Urothelium cell line (cell line): ENCODE measurements at regions not wholly inside any gene's neighbourhood (a gene's known extent, or its start where the extent isn't known, plus 50 kb on each side); places are given as distances from the start of the nearest gene placed in this dataset.

Experiments
- DNase-seq: peaks from one replicate; pipeline ENCODE4 v3.0.0; 2011; ENCODE audit warnings: low spot score, mixed read lengths
- FAIRE-seq: peaks from 2 replicates; lab custom pipeline; 2011; peaks lifted over from hg19 to GRCh38; lab: Jason Lieb, UNC

DNA sequence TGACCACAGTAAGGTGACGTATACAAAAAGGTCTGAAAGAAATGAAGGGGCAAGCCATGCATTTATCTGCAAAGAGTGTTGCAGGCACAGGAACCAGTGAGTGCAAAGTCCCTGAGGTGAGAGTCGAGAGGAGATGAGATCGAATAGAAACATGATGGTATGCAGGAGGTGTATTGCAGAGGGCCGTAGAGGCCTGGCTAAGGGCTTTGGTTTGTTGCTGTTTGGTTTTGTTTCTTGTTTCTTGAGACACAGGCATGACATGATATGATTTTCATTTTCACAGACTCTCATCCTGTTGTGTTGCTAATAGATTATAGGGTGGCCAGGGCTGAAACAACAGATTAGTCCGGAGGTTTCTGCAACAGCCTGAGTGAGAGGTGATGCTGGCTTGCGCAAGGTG, 80.4 kb downstream of the HSPH1 start:
- DNase-seq (no peak), FAIRE-seq (no peak)

DNA sequence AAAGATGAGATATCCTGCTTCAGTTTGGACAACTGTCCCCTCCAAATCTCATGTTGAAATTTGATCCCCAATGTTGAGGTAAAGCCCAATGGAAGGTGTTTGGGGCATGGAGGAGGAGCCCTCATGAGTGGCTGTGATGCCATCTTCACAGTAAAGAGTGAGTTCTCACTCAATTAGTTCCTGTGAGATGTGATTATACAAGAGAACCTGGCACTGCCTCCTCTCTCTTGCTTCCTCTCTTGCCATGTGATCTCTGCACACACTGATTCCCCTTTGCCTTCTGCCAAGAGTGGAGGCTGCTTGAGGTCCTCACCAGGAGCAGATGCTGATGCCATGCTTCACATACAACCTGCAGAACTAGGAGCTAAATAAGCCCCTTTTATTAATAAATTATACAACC, 86.9 kb downstream of the HSPH1 start:
- DNase-seq = no peak

DNA sequence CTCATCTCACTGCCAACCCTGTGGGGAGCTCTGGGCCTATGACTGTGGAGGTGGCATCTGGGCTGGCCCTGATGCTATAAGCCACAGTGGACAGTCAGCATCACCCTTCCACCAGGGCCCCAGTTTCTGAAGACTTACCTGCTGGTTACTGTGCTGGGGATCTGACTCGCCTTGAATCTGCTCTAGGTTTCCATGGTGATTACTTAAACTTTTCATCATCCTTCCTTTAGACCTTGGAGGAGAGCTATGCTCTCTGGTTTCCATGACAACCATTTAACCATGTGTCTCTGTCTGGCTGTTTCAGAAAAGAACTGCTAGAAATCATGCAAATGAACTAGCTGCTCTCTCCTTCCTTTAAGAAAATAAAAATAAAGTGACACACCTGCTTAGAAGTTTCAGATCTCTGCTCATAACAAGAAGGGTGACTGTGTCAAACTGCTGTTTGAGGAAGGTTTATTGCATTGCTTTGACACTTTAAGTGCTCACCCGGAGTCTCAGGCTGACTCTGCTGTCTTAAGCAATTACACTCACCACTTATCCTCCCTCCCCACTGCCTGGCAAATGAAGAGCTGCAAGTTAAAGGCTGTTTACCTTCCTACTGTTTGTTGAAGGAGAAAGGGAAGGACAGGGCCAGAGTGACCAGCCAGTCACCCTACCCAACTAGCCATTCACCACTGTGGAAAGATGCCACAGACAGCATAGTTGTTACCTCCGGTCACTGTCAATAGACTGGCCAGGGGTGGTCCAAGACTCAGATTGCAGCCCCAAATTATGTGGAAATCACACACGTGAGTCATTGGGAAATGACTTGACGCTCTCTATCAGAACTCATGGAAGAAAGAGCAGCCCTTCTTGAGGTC, 87.6 kb downstream of the HSPH1 start:
- no peak for FAIRE-seq
- DNase-seq = no peak

More for the DNA sequence above, 86.9 kb downstream of the HSPH1 start:
- FAIRE-seq = no peak

DNA sequence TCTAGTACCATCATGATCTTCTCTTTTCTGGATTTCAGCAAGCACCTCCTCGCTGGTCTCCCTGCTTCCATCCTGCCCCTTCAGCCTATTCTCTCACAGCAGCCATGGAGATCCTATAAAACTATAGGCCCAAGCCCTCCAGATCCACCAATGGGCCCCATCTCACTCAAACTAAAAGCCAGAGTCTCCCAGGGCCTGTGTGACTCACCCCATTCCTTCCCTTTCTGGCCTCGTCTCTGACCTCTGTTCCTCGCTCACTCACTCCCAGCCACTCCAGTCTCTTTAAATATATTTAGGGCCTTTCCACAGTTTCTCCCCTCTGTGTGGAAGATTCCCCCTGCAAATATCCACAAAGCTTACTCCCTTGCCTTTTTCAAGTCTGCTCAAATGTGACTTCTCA, 89.7 kb downstream of the HSPH1 start:
- DNase-seq = no peak
- FAIRE-seq = no peak

DNA sequence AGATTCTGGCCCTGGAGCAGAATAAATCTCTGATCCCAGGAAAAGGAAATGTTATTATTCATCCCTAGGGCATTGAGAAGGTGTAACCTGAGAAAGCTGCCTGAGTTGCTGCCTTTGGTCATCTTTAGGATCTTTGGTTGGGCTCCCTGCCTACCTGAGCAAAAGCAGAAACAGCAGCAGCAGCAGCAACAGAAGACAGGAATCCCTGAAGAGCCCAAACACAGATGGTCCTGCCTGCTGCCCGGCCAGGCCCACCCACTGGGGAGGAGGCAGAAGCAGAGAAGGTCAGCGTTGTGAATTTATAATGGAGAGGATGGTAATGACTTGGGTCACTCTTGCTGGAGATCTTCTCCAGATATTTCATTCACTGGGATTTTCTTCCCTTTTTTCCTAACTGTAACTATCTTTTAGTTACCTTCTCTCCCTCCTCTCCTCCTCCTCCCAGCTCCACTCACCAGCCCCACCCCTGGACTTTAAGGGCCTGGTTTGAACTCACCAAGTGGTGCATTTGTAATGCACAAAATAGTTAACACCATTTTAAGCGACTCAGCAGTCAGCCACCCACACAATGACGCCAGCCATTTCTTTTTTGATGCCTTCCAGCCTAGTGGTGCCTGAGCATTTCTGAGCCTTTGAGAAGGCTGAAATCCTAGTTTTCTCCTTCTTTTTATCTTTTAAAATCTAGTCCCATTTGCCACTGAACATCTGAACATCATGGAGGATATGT, 91.7 kb downstream of the HSPH1 start:
- FAIRE-seq = no peak
- DNase-seq = no peak

DNA sequence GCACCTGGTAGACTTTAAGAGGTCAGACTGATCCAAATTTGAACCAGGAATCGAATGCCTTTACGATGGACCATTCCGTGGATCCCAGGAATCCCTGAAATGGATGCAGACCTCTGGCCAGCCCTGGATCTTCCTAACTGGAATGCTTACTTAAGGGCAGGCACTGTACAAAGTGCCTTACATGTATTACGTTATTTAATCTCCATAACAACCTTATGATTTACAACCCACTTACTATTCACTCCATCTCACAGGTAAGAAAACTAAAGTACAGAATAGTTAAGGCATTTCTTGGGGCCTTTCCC, 93.6 kb downstream of the HSPH1 start:
- DNase-seq (no peak), FAIRE-seq (no peak)

DNA sequence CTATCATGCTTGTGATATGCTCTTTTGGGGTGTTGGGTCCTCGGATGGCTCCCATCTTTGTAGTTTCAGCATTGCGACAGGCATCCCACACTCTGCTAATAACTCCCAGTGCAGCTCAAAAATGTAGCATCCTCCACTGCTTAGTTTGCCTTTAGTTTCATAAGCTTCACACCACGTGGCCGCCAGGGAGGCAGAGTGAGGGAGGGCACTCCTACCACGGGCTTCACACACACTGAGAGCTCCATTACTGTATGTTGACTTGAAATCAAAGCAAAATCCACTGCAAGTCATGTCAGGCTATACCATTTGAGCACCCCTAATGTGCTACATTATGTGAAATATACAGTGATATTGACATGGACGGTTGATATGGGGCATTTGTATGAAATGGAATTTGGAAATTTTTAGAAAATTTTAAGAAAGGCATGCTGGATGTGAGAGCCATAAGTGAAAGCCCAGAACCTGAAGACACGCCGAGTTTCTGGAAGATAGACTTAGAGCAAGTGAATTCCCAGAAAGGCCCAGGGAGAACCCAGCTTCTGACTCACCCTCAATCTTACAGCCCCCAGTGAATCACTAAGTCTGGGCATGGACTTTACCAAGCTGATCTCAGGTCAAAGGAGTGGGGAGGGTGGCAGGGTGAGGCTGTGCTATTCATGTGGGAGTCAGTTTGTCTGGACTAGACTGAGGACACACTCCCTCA, 94.1 kb downstream of the HSPH1 start:
- FAIRE-seq (no peak), DNase-seq (peak; percentile 56)

DNA sequence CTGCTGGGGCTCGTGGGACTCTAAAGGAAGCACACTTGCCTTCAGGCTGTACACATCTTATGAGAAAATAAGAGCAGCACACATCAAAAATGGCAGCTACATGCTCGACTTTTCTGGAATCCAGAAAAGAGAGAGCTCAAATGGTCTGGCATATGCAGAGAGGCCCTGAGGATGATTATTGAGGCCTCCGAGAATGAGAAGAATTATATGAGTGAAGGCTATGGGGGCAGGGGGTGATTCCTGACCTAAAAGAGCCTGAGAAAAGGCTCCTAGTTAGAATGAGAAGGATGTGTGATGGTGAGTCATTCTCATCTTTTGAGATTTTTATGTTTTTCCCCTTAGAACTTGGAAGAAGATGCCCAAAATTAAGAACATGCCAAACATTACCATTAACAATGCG, 97.1 kb downstream of the HSPH1 start:
- no peak for FAIRE-seq

DNA sequence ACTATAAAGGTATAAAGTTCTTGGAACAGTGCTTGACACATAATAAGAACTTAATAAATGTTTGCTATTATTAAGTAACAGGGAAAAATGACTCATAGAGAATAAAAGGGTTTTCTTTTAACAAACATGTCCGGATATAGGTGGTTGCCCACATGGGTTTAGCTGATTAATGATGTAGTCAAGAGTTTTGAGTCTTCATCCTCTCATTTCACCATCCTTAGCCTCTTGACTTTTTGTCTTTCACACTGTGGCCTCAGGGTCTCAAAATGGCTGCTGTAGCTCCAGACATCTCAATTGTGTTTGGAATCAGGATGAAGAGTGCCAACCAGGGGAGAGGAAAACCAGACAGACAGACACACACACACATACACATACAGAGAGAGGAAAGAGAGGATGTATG, 97.9 kb downstream of the HSPH1 start:
- DNase-seq = no peak
- FAIRE-seq = no peak

More for the DNA sequence above, 97.1 kb downstream of the HSPH1 start:
- DNase-seq = no peak

DNA sequence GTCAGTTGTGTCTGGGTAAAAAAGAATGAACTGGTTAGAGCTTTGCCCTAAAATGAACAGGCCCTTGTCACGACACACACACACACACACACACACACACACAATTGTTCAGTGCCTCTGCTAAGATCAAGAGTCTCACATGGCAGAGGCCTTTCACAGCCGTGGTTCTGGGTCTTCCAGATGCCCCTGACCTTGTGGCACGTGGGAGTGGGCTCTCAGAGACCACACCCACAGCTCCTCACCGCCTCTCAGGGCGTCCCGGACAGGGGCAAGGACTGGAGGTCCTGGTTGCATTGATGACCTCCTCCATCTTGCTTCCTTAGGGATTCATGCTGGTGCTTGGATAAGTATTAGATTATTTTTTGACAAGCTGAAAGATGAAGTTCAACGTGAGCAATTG, 101.0 kb downstream of the HSPH1 start:
- FAIRE-seq (no peak), DNase-seq (no peak)

DNA sequence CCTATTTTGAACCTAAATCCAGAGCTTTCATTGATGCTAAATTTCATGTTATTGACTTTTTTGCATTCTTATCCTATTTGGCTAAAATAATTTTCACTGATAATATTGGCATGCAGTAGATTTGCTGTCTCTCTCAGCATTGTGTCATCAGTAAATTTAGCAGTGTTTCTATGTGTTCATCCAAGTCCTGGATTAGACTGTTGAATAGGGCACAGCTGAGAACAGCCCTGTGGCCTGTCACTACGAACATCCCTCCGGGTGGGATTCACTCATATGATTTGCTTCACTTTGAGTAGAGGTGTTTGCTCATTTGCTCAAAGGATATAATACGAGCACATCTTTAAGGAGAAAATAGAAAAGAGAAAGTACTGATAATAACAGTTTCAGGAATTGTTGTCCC, 101.5 kb downstream of the HSPH1 start:
- DNase-seq = no peak
- FAIRE-seq = no peak

DNA sequence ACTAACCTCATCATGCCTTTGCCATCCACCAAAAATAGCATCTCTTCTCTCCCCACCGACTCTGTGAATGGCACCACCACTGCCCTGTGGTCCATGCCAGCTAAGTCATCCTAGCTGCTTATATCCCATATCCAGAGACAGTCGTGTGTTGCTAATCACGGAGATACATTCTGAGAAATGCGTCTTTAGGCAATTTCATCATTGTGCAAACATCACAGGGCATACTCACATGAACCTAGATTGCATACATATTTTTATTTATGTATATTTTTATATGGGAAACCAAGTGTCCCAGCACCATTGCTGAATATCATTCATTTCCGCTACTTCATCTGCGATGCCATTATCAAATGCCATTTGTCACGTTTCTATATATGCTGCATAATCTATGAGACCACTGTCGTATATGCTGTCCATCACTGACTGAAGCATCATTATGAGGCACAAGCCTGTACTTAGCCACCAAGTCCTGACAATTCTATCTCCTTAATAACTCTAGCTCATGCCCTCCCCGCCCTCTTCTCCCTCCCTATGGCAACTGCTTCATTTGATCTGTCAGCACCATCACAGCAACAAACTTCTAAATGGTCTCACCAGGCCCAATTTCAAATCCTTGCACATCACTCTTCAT, 104.2 kb downstream of the HSPH1 start:
- DNase-seq (no peak), FAIRE-seq (no peak)

DNA sequence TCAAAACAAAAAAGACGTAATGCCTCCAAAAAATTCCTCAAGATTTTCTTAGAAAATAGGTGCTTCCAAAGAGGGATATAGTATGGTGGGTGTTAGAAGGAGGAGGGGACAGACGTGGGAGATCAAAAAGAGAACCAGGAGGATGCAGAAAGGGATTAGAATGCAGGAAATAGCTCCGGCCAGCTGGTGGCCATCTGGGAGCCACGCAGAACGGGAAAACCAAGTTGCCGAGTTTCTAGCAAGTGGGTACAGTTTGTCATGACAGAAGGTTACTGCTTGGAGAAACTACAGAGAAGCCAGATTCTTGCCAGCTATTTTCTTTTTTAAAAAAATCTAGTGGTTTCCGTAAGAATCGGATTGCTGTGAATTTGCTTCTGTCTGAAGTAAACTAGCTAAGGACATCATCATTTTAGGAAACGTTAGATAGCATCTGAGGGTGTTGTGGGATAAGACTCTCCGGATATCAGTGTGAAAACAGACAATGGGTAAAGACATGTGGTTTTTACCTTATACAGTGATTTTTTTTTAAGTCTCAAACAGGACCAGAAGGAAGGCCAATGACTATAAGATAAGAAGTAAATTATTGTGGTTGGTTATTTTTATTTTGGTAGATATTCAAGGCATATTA, 104.9 kb downstream of the HSPH1 start:
- FAIRE-seq (no peak), DNase-seq (no peak)

DNA sequence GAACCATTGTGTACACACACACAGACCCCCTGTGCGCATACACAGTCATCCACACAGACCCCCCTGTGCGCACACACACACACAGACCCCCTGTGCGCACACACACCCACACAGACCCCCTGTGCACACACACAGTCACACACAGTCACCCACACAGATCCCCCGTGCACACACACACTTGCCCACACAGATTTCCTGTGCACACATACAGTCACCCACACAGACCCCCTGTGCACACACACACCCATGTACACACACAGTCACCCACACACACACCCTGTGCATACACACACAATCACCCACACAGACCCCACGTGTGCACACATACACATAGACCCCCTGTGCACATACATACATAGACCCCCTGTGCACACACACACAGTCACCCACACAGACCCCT, 106.1 kb downstream of the HSPH1 start:
- FAIRE-seq = peak; percentile 65
- DNase-seq = no peak

DNA sequence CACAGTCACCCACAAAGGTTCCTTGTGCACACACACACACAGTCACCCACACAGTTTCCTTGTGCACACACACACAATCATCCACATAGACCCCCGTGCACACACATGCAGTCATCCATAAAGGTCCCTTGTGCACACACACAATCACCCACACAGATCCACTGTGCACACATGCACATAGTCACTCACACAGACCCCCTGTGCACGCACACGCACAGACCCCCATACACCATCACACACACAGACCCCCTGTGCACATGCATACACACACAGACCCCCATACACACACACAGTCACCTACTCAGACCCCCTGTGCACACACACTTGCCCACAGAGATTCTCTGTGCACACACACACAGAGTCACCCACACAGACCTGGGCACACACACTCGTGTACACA, 107.1 kb downstream of the HSPH1 start:
- no peak for FAIRE-seq

DNA sequence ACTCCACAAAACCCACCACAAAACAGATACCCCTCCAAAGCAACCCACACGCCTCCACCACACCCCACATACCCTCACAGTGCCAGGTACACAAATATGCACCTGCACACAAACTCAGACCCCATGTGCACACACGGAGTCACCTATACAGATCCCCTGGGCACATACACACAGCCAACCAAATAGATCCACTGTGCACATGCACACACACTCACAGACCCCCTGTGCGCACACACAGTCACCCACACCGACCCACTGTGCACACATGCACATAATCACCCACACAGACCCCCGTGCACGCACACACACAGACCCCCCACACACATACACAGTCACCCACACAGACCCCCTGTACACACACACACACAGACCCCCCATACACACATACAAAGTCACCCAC, 107.8 kb downstream of the HSPH1 start:
- no peak for FAIRE-seq

More for the DNA sequence above, 107.1 kb downstream of the HSPH1 start:
- no peak for DNase-seq

DNA sequence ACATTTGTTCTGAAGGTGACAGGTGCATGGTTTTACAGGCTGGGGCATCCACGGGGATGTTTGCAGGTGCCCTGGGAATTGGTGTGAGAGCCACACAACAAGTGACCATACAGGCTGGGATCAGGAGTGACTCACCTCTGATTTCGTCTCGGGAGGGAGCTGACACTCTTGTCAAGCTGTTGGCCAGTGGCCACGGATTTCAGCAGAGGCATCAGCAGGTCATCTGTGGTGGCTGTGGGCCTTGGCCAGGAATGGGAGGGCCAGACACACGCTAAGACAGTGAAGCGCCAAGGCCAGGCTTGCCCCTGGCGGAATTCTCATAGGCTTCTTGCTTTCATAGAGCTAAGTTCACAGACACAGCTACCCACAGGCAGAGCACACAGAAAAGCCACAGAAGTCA, 108.6 kb downstream of the HSPH1 start:
- DNase-seq (peak; percentile 16), FAIRE-seq (no peak)

More for the DNA sequence above, 107.8 kb downstream of the HSPH1 start:
- DNase-seq = no peak

DNA sequence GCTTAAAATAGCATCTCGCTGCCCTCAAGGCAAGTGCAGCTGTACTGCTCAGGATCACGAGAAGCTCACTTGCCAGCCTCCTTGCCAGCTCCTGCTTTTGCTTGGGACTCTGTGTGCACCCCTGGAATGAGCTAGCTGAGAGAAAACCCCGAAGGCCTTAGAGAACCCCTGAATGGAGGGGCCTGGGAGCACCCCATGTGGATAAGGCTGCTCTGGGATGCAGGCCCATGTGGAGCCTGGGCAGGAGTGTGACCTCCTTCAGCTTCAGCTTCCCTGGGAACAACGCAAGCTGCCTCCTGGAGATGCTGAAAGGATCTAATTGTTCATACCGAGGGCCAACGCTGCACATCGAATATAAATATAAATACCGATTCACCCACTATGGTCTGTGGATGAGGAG, 109.2 kb downstream of the HSPH1 start:
- DNase-seq (no peak), FAIRE-seq (no peak)

DNA sequence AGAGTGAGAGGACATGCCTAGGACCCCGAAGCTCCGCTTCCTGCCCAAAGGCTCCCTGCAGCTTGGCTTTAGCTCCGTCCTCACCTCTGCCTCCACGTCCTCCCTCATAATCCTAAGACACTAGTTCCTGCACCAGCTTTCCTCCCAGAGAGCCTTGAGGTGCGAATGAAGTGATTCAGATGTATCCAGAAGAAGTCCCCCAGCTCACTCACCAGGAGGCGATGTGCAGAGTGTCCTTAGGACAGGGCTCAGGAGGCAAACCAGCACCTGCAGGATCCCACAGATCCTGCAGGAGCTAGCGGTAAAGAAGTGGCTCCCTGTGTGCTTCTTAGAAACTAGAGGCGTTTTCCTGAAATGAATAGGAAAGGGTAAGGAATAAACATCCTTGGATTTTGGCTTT, 109.7 kb downstream of the HSPH1 start:
- no peak for DNase-seq

DNA sequence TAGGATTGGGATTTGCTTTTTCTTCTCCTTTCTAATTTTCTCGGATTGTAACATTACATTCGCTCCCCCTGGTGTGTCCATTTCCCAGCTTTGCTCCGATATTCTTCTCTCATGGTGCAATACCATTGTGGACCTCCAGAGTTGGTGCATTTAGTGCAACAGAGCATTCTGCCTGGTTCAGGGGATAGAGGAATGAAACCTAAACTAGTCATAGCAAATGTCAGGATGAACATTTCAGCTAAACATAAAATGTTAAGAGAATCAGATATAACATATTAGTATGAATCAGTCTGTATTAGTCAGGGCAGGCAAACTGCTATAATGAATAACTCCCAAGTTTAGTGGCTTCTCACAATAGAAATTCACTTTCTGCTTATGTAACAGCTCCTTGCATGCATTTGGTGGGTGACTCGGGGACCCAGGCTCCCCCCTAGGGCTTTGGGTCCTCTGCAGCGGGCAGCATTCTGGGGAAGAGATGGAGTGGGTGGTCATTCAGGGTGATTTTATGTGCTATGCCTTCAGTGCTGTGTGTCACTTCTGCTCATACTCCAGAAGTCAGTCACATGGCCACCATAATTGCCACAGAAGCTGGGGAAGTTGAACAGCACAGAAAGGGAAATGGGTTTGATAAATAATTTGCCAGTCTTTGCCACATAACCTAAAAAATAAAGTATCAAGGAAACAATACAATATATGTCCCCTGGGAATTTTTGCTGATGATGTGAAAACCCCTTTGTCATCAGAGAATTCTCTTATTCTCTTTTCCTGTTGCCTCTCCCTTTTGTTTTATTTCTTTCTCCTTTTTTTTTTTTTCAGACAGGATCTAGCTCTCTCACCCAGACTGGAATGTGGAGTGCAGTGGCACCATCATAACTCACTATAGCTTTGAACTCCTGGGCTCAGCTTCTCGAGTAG, 111.0 kb downstream of the HSPH1 start:
- no peak for DNase-seq
- FAIRE-seq = no peak

More for the DNA sequence above, 109.7 kb downstream of the HSPH1 start:
- no peak for FAIRE-seq
